Neutrophil (primary cell): ENCODE measurements at regions not wholly inside any gene's neighbourhood (a gene's known extent, or its start where the extent isn't known, plus 50 kb on each side); places are given as distances from the start of the nearest gene placed in this dataset.

Experiments used
- H3K27ac ChIP-seq: fragments of 200-600 bp; sonication (generic); 2 replicates; pipeline ENCODE4 v1.5.1; 2016; ENCODE audit warnings: mild to moderate bottlenecking, moderate library complexity
- H3K27me3 ChIP-seq: fragments of 200-600 bp; sonication (generic); 2 replicates; pipeline ENCODE4 v1.6.0; 2016; ENCODE audit warnings: mild to moderate bottlenecking
- H3K36me3 ChIP-seq: fragments of 200-600 bp; sonication (generic); 2 replicates; pipeline ENCODE4 v1.5.1; 2017
- H3K4me1 ChIP-seq, 2 experiments: fragments of 200-600 bp in 1 of 2; sonication (generic) in 1 of 2; 1 replicate in 1 of 2; 2 replicates in 1 of 2; pipeline versions ENCODE4 v1.5.1 to v1.6.1; 2013 to 2016; ENCODE audit warnings: low read depth in 1 of 2, low read length in 1 of 2, mild to moderate bottlenecking in 1 of 2, moderate library complexity in 1 of 2; ENCODE audit not compliant: control insufficient read depth in 1 of 2, insufficient read depth in 1 of 2
- H3K4me3 ChIP-seq, 2 experiments: fragments of 200-600 bp in 1 of 2; sonication (generic) in 1 of 2; 1 replicate in 1 of 2; 2 replicates in 1 of 2; pipeline ENCODE4 v1.5.1; 2013 to 2016; ENCODE audit warnings: low read depth in 1 of 2, low read length in 1 of 2, mild to moderate bottlenecking in 1 of 2, moderate library complexity in 1 of 2
- H3K9me3 ChIP-seq: fragments of 200-600 bp; sonication (generic); 2 replicates; pipeline ENCODE4 v1.5.1; 2016
- CTCF ChIP-seq: fragments of 200-600 bp; sonication (generic); IDR thresholded peaks from 2 replicates; pipeline ENCODE4 v1.5.1; 2016; ENCODE audit warnings: antibody characterized with exemption

DNA sequence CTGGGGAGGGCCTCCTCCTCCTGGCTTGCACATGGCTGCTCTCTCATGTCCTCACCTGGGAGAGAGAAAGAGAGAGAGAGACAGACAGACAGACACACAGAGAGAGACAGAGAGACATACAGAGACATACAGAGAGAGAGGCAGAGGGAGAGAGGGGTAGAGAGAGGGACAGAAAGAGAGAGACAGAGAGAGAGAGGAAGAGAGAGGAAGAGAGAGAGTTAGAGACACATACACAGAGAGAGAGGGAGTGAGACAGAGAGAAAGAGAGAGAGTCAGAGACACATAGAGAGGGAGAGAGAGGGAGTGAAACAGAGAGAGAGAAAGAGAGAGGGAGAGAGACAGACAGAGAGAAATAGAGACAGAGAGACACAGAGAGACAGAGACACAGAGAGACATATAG, 103.6 kb upstream of the ESRRB start:
- H3K4me3 ChIP-seq: no peak overlapping the region
- H3K4me1 ChIP-seq: no peaks in the 10 kb centered on the region
- H3K27ac ChIP-seq: no peak overlapping the region
- H3K36me3 ChIP-seq: no peaks in the 10 kb centered on the region
- peaks cover 32% of the 10 kb centered on the region for H3K27me3 ChIP-seq
- no peak for TF ChIP-seq CTCF
- H3K9me3 ChIP-seq: no peaks in the 10 kb centered on the region

- Histone ChIP-seq H3K4me3 (no peak overlapping the region), H3K9me3 (no peaks in the 10 kb centered on the region), H3K36me3 (no peaks in the 10 kb centered on the region), H3K27ac (no peak overlapping the region), H3K27me3 (peaks cover 28% of the 10 kb centered on the region), H3K4me1 (no peaks in the 10 kb centered on the region)
- no peak for TF ChIP-seq CTCF
These were observed 103.2 kb upstream of the ESRRB start for GRCh38 chr14:76272774-76273173.

DNA sequence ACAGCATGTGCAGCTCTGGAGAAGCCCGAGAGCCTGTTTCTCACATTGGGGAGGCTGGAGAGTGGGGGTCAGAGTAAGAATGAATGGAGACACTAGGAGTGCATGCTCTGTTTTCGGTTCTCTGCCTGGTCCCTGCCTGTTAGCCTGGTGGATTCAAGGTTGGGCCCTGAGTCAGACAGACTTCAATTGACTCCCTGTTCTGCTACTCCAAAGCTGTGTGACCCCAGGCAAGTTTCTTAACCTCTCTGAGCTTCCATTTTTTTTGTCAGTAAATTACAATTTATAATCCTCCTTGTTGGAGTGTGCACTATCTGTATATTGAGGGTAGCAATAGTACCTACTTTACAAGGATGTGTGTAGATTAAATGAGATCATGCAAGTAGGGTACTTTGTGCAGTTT, 102.6 kb upstream of the ESRRB start:
- Histone ChIP-seq H3K9me3 (no peaks in the 10 kb centered on the region), H3K27me3 (peaks cover 22% of the 10 kb centered on the region), H3K4me3 (no peak overlapping the region), H3K4me1 (no peaks in the 10 kb centered on the region), H3K36me3 (no peaks in the 10 kb centered on the region), H3K27ac (no peak overlapping the region)
- TF ChIP-seq CTCF: no peak

- Histone ChIP-seq H3K27me3 (peaks cover 12% of the 10 kb centered on the region), H3K9me3 (no peaks in the 10 kb centered on the region), H3K36me3 (no peaks in the 10 kb centered on the region), H3K4me1 (no peaks in the 10 kb centered on the region), H3K4me3 (no peak overlapping the region), H3K27ac (no peak overlapping the region)
- TF ChIP-seq CTCF: no peak
These were observed 101.6 kb upstream of the ESRRB start for GRCh38 chr14:76274324-76274723.

DNA sequence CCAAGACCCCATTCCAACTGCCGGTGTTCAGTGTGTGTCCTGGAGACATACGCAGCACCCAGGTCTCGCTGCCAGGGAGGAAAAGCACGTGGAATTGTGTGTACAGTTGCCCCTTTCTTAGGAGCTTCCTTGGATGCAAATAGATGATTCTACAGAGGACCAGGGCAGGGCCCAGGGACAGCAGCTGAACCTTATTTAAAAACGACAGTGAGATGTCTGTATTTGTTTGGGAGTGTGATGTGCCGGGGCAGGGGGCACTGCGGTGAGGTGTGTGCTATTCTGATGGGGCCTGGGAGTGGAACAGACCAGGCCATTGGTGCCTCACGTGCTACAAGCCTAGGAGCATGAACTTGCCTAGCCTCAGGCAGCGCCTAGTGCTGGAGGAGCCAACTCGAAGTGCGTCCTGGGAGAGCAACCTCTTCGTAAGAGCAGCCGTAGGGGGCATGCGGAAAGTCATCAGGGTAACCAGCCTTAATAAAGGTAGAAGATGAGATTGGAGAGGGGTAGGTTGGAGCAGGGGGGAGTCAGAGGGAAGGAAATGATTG, 98.3 kb upstream of the ESRRB start:
- H3K4me3 ChIP-seq: no peak overlapping the region
- TF ChIP-seq CTCF: no peak
- H3K27ac ChIP-seq: no peak overlapping the region
- H3K27me3 ChIP-seq: no peaks in the 10 kb centered on the region
- no peaks in the 10 kb centered on the region for H3K4me1 ChIP-seq
- no peaks in the 10 kb centered on the region for H3K36me3 ChIP-seq
- H3K9me3 ChIP-seq: no peaks in the 10 kb centered on the region

DNA sequence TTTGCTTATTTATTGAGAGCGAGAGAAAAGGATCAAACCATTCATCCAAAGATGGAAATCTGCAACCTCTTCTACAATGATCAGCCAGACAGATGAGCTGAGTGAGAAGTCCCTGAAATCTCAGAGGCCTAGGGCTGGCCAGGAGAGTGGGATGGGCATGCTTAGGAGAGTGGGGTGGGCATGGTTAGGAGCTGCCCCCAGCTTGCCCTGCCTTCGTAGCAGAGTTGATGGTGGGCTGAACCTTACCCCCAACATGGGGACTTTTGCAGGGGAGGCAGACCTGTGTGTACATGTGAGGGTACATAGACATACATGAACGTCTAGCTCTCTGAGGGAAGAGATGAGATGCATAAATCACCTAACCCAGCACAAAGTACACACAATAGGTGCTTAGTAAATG, 95.7 kb upstream of the ESRRB start:
- no peak overlapping the region for H3K27ac ChIP-seq
- no peaks in the 10 kb centered on the region for H3K9me3 ChIP-seq
- no peaks in the 10 kb centered on the region for H3K4me1 ChIP-seq
- H3K4me3 ChIP-seq: no peak overlapping the region
- TF ChIP-seq CTCF: no peak
- H3K36me3 ChIP-seq: no peaks in the 10 kb centered on the region
- H3K27me3 ChIP-seq: peaks cover 9% of the 10 kb centered on the region
